Daoy (cell line): ENCODE measurements at regions not wholly inside any gene's neighbourhood (a gene's known extent, or its start where the extent isn't known, plus 50 kb on each side); places are given as distances from the start of the nearest gene placed in this dataset.

Experiments
- DNase-seq: peaks from one replicate; pipeline ENCODE4 v3.0.0-alpha.2; 2015; ENCODE audit warnings: low read depth

GRCh38 chr11:21825127-21825526 is 367.8 kb upstream of the ANO5 start:
- DNase-seq: no peak

- no peak for DNase-seq
Observed at GRCh38 chr11:21838427-21838826, 354.5 kb upstream of the ANO5 start.

- no peak for DNase-seq
Observed at GRCh38 chr11:21839796-21840195, 353.1 kb upstream of the ANO5 start.

- DNase-seq: no peak
Observed at GRCh38 chr11:21861314-21861713, 331.6 kb upstream of the ANO5 start.

- DNase-seq: no peak
Observed at GRCh38 chr11:21865541-21865940, 327.3 kb upstream of the ANO5 start.

- DNase-seq: no peak
Observed at GRCh38 chr11:21866781-21867180, 326.1 kb upstream of the ANO5 start.

- DNase-seq: no peak
Observed at GRCh38 chr11:21877151-21877550, 315.7 kb upstream of the ANO5 start.

- no peak for DNase-seq
Observed at GRCh38 chr11:21883354-21883753, 309.5 kb upstream of the ANO5 start.

GRCh38 chr11:21888814-21889213 is 304.1 kb upstream of the ANO5 start:
- no peak for DNase-seq

GRCh38 chr11:21892736-21893564 is 299.9 kb upstream of the ANO5 start:
- no peak for DNase-seq

GRCh38 chr11:21893565-21893867 is 299.4 kb upstream of the ANO5 start:
- DNase-seq: no peak

GRCh38 chr11:21894492-21894891 is 298.4 kb upstream of the ANO5 start:
- DNase-seq: no peak

- DNase-seq: no peak
Observed at GRCh38 chr11:21895686-21896085, 297.2 kb upstream of the ANO5 start.

- no peak for DNase-seq
Observed at GRCh38 chr11:21896216-21896615, 296.7 kb upstream of the ANO5 start.

- no peak for DNase-seq
Observed at GRCh38 chr11:21896746-21897602, 295.9 kb upstream of the ANO5 start.

GRCh38 chr11:21897752-21898151 is 295.1 kb upstream of the ANO5 start:
- no peak for DNase-seq

- no peak for DNase-seq
Observed at GRCh38 chr11:21908211-21908610, 284.7 kb upstream of the ANO5 start.

- no peak for DNase-seq
Observed at GRCh38 chr11:21909145-21909544, 283.7 kb upstream of the ANO5 start.

- DNase-seq: no peak
Observed at GRCh38 chr11:21911061-21911460, 281.8 kb upstream of the ANO5 start.

GRCh38 chr11:21912285-21912684 is 280.6 kb upstream of the ANO5 start:
- DNase-seq: no peak

- DNase-seq: no peak
Observed at GRCh38 chr11:21921151-21921550, 271.7 kb upstream of the ANO5 start.

- no peak for DNase-seq
Observed at GRCh38 chr11:21924262-21924661, 268.6 kb upstream of the ANO5 start.

- DNase-seq: no peak
Observed at GRCh38 chr11:21927628-21928027, 265.3 kb upstream of the ANO5 start.
